ENCODE measurements at regions not wholly inside any gene's neighbourhood (a gene's known extent, or its start where the extent isn't known, plus 50 kb on each side); places are given as distances from the start of the nearest gene placed in this dataset.

DNA sequence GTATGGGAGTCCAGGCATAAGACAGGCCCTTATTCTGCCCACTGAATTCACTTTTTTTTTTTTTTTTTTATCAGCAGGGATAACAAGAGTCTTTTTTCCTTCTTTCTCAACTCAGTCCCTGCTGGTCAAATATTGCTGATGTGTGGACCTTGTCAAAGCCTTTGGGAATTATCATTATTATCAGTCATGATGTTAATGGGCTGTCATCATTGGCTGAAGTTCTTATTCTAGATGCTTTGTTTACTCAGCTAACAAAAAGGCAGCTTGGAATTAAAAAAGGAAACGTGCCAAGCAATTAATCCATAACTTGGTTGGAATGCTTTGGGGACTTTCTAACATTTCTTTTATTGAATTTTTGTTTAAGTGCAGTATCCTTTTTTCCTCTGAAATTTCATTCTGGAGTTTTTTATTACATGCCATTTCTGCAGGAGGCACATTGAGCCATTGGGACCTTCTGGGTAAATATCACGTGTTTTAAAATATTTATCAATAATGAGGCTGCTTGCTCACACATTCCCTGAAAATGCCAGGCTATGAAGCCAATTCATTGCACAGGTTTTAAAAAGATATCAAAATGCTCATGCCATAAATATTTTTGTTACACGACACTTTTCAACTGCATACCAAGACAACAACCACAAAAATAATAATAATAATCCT lies 246.3 kb downstream of the TXNL1 start:
- ATAC-seq (ENCODE audit: poor library complexity) (no peak), DNase-seq (no peak)
- intact Hi-C loops (cut with DNase I): no loop called here

DNA sequence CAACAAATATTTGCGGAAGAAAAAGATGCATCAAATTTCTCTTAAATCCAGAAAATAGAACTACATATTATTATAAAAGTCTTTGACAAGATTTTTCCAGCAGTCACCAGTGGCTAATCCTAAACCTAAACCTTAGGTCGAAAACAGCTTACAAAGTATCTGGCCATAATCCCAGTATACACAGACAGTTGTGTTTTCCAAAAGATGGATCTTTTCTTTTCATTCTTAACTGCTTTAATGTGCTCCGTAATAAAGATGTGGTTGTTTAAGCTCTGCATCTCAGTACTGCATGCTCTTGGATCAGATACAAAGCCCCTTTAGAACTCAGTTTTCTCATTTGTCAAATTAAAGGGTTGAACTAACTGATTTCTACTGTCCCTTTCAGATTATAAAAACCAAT lies 247.8 kb downstream of the TXNL1 start:
- ATAC-seq (ENCODE audit: poor library complexity) (no peak), DNase-seq (no peak)
- intact Hi-C loops (cut with DNase I): no loop called here

DNA sequence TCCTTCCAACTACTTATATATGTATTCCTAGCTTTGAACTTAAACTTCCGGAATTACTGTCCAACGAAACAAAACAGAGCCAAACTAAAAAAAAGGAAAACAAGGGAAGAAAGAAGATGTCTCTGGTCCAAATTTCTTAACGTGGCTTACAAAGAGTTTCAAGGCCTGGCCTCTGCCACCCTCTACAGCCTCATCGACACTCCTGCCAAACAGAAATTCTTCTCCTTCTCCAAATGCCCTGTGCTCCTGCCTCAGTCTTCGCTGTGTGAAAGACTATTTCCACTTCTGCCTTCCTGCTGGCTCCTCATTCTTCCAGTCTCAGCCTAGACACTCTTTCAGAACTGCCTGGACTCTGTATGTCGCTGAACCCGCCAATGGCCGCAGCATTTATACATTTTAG lies 249.2 kb downstream of the TXNL1 start:
- DNase-seq: no peak
- ATAC-seq (ENCODE audit: poor library complexity): no peak
- intact Hi-C loops (cut with DNase I): no loop called here

DNA sequence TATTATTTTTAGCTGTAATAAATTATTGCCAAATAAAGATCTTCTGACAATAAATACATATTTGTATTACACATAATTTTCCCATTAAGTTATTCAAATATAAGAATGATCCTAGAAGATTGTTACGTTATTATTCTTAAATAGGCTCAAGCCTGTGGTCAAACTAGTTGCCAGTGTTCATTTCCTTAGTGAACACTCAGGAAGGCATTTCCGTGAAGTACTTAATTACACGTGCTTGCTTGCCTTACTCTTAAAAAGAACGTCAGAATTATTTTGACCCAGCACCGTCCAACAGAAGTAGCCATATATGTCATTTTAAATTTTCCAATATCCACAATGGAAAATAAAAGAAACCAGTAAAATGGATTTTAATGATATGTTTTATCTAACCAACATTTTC lies 249.8 kb downstream of the TXNL1 start:
- no peak for ATAC-seq (ENCODE audit: poor library complexity)
- no peak for DNase-seq
- intact Hi-C loops (cut with DNase I): no loop called here

DNA sequence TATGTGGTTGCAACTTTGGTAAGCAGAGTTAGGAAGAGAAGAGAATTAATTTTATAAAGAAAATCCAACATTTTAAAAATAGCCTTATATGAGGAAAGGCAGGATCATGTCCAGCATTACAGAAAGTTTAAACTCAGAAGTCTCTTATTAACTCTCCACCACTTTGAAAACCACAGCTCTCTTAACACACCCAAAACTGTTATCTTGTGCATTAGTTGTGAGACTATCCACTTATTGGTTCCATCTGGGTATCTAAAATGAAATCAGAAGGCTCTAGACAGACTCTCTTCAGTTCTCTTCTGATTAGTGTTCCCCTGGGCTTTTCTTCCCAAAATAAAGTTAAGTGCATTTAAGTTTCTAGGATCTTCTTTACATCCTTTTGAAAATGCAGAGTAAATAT lies 251.5 kb downstream of the TXNL1 start:
- ATAC-seq (ENCODE audit: poor library complexity) (no peak), DNase-seq (no peak)
- intact Hi-C loops (cut with DNase I): no loop called here

DNA sequence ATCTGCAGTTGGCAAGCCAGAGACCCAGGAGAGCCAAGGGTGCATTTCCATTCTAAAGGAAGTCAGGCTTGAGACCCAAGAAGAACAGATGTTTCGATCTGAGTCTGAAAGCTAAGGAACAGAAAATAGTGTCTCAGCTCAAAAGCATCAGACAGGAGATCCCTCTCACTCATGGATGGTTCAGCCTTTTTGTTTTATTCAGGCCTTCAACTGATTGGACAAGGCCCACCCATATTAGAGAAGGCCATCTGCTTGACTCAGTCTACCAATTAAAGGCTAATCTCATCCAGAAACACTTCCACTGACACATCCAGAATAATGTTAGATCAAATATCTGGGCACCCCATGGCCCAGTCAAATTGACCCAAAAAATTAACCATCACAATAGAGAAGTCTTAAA lies 255.0 kb downstream of the TXNL1 start:
- intact Hi-C loops (cut with DNase I): no loop called here
- no peak for ATAC-seq (ENCODE audit: poor library complexity)
- DNase-seq: no peak

DNA sequence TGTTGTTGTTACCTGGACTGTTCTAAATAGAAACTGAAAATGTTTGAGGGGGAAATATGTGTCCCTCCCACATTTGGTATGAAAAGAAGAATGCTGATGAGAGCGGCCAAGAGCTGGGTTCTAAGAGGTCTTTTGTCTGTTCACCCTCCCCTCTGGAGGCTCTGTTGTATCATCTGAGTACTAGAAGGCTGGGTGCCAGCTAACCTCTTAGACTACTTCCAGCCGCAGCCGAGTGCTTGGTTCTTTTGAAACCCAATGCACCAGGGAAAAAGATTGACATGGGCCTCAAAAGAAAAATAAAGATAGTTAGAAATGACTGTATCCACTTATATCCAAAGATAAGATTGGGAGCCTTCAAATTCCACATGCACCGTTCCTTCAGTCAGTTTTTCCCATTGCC lies 255.9 kb downstream of the TXNL1 start:
- DNase-seq: no peak
- intact Hi-C loops (cut with DNase I): no loop called here
- peak; percentile 71 for ATAC-seq (ENCODE audit: poor library complexity)

DNA sequence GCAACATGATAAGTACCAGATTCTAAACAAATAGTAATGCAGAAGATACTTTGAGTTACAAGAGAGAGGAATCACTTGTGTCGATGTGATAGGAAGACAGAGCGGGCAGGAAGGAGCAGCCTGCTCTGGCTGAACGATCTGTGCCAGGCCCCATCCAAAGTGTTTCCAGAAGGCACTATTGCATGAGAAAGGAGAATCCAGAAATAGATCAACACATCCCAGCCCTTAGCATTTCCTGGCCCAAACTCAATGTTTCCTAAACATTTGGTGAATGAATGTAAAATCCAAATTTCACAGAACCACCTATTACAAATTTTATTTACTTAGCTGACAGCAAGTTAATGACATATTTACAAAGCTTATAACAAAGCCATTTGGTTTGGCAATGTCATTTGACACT lies 257.2 kb downstream of the TXNL1 start:
- ATAC-seq (ENCODE audit: poor library complexity): peak; percentile 64
- no peak for DNase-seq
- intact Hi-C loops (cut with DNase I): no loop called here

DNA sequence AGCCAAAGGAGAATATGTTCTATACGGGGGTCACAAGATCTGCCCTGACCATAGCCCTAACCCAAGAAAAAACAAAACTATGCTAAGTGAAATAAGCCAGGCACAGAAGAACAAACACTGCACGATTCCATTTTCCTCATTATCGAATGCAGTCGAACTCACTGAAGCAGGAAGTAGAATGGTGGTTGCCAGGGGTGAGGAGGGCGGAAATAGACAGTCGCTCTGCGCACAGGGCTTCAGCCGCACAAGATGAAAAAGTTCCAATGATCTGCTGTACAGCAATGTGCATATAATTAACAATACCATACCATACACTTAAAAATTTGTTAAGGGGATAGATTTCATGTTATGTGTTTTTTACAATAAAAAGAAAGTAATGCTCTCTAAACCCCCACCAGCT lies 257.7 kb downstream of the TXNL1 start:
- DNase-seq (no peak), ATAC-seq (ENCODE audit: poor library complexity) (no peak)
- intact Hi-C loops (cut with DNase I): no loop called here

DNA sequence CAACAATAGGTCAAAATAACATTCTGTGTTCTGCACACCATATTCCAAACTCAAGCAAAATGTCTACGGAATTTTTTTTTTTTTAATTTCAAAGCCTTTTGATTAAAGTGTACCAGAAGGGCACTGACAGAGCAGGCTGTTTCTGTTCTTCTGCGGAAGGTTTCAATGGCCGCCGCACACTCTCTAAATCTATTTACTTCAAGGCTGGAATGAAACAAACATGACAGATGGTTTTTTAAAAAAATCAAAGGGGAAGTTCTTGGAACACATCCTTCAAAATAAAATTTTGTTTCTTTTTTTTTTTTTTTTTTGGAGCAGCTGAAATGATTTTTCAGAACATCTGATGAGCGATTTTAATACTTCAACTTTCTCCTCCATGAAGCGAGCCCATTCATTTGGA lies 259.1 kb downstream of the TXNL1 start:
- no peak for ATAC-seq (ENCODE audit: poor library complexity)
- intact Hi-C loops (cut with DNase I): no loop called here

DNA sequence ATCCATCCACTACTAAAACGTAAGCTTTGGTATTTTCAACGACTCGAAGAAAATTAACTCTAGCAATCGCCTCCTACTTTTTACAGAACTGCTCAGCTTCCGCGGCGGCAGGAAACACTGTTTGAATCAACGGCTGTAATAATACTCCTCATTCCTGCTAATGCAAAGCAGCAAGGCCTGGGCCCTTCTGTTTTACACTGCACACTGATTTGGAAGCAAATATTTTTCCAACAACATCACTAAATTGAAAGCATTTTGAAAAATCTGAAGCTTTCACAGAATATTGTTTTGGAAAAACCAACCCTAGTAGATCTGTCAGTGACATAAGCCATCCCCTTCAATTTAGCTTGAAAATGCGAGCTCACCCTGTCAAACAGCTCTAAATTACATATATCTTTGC lies 261.2 kb downstream of the TXNL1 start:
- intact Hi-C loops (cut with DNase I): no loop called here
- DNase-seq: no peak
- no peak for ATAC-seq (ENCODE audit: poor library complexity)

More for the DNA sequence above, 259.1 kb downstream of the TXNL1 start:
- DNase-seq: no peak

DNA sequence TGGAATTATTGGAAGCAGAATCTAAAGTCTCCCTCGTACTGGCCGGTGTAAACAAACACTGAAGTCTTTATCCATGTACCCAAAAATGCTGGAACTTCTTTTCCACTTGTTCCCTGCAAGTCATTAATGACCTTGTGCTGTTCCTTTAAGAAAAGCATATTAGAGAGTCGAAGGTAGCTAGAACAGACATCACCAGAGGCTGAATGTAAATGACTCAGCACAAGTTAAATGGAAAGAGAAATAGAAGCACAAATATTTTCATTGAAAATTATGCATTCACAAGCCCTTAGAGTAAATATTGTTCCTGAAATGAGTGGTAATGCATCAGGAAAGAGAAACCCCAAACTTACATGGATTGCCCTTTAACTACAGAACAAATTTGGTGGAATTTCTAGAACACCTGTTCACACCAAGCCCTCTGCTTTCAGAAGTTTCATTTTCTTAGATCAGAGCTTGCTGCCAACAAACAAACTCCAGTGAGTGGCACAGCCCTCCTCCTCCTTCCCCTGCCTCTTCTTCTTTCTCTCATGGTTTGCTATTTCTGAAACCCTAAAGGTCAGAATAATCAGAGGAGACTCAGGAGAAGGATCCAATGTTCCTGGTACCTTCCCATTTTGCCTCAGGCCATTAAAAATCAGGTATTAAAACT lies 264.3 kb downstream of the TXNL1 start:
- no peak for ATAC-seq (ENCODE audit: poor library complexity)
- intact Hi-C loops (cut with DNase I): no loop called here
- DNase-seq: no peak

DNA sequence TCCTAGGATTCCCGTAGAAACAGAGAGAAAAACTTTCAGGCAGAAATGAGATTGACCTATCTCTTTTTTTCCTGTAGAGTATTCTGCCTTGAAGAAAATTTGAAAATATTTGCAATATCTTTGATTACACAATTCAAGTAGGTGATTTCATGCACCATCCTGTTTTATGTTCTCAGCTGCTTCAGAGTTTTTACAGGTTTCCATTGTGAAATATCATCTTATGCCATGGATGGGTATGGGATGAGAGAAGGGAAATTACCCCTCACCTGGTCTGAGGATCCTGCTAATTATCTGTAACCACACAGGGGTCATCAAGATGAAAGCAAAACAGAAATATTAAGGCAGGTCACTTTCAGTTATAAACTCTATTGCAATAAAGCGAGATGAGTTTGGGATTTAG lies 264.8 kb downstream of the TXNL1 start:
- intact Hi-C loops (cut with DNase I): no loop called here
- no peak for DNase-seq
- ATAC-seq (ENCODE audit: poor library complexity): no peak

DNA sequence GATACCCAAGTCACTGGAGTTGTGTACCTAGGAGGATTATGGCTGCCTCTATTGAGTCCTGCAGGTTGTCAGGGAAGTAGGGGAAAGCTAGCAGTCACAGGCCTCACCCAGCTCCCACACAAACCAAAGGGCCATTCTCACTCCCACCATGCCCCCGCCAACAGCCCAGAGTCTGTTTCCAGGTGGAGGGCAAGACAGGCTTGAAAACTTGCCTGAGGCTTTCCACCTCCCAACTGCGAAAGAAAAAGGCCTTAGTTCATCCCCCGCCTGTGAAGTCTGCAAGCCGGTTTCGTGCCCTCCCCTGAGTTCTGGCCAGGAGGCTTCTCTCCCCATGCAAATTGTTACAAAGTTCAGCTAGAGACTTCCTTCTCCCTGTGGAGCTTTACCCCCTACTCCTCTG lies 270.3 kb downstream of the TXNL1 start:
- DNase-seq: no peak
- ATAC-seq (ENCODE audit: poor library complexity): no peak
- intact Hi-C loops (cut with DNase I): no loop called here

DNA sequence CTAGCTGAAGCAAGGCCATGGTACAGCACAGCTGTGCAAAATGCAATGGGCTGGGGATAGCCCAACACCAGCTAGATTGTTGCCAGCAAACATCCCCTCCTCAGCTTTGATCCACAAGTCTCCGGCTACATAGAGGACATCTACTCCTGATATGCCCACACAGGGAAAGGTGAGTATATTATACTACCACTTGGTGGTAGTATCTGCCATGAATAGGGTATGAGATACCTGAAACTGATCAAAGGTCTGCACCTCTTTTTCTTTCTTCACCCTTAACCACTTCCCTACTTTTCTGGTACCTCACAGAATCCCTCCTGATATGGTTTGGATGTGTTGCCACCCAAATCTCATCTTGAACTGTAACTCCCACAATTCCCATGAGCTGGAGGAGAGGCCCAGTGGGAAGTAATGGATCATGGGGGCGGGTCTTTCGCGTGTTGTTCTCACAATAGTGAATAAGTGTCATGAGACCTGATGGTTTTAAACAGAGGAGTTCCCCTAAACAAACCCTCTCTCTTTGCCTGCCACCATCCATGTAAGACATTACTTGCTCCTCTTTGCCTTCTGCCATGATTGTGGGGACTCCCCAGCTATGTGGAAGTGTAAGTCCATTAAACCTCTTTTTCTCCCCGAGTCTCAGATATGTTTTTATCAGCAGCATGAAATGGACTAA lies 279.6 kb downstream of the TXNL1 start:
- intact Hi-C loops (cut with DNase I): no loop called here
- ATAC-seq (ENCODE audit: poor library complexity): no peak

DNA sequence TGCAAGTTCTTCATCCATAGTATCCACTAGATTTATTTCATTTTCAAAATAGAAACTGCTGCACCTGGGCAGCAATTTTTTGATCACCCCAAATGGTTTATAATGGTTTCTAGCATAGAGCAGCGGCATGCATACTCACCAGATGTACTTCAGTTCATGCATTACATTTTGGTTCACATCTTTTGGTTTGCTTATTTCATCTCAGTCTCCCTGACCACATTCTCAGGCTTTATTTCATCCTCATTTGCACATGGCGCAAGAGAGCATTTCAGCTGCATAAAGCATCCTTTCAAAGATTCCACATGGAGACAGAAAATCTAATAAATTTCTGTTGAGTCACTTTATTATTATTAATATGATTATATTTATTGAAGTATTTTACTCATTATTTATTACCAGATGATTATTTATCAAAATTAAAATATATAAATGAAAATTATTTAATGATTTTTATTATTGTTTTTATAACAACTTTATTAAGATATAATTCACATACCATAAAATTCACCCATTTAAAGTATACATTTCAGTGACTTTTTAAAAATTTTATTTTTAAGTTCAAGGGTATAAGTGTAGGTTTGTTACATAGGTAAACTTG lies 284.6 kb downstream of the TXNL1 start:
- intact Hi-C loops (cut with DNase I): no loop called here
- DNase-seq (no peak), ATAC-seq (ENCODE audit: poor library complexity) (no peak)

More for the DNA sequence above, 279.6 kb downstream of the TXNL1 start:
- no peak for DNase-seq

DNA sequence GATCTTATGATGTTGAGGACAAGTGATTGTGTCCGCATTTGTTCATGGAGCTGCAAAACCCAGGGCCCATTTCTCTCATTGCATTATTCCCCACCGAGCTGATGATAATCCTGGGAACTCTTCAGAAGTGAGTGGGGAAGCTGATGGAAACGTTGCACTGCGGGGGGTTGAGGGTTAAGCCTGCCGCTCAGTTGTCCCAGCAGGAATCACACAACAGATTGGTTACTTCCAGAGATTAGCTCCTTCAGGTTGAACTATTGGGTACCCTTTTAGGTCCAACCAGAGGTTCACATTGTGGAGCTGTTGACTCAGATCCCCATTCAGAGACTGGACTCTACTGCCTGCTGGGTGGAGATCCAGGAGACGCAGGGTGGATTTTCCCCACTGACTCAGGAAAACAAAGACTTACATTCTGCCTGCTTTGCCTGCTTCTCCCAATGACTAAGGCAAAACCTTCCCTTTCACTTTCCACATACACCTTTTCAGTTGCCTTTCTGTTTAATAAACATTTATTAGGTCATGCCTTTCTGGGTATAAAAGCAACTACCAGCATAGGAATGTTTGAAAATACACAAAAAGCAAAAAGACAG lies 286.4 kb downstream of the TXNL1 start:
- intact Hi-C loops (cut with DNase I): no loop called here
- ATAC-seq (ENCODE audit: poor library complexity) (no peak), DNase-seq (no peak)

DNA sequence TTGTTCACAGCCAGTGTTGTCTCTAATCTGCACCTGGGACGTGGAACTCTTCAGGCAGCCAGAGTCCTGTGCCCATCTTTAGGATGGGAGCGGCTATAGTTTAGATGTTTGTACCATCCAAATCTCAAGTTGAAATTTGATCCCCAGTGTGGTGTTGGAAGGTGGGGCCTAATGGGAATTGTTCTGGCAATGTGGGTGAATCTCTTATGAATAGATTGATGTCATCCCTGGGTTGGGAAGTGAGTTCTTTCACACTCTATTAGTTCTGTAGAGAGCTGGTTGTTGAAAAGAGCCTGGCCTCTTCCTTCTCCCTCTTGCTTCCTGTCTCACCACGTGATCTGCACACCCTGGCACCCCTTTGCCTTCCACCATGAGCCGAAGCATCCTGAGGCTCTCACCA lies 300.9 kb downstream of the TXNL1 start:
- no peak for DNase-seq
- ATAC-seq (ENCODE audit: poor library complexity): no peak
- intact Hi-C loops (cut with DNase I): no loop called here

DNA sequence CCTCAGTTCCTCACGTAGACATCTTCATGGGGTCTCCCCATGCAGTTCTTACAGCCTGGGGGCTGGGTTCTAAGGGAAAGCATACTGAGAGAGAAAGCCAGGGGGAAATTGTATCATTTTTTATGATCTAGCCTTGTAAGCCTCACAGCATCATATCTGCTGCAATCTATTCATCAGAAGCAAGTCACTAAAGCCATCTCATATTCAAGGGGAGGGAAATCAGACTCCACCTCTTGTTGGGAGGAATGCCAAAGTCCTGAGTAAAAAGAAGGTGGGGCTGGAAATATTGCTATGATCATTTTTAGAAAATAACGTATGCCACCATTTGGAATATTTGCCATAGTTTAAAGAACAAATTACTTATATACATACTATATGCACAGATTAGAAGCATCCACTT lies 304.6 kb downstream of the TXNL1 start:
- DNase-seq: no peak
- ATAC-seq (ENCODE audit: poor library complexity): no peak
- intact Hi-C loops (cut with DNase I): no loop called here

DNA sequence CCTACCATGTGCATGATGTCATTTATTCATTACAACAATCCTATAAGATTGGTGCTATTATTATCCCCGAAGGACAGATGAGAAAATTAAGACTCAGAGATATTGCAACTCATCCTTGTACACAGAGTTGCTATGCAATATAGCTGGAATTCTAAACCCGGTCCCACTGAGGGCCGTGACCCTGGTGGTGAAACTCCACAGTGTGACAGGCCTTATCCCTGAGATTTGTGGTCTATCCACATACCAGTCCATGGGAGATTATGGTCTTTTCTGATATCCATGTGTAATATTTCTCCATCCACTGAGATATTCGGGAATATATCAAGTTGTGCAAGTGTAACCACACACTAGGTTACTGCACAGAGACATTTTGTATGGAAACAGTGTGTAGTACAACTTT lies 305.2 kb downstream of the TXNL1 start:
- ATAC-seq (ENCODE audit: poor library complexity) (no peak), DNase-seq (no peak)
- intact Hi-C loops (cut with DNase I): no loop called here
